ENCODE measurements at regions not wholly inside any gene's neighbourhood (a gene's known extent, or its start where the extent isn't known, plus 50 kb on each side); places are given as distances from the start of the nearest gene placed in this dataset.

DNA sequence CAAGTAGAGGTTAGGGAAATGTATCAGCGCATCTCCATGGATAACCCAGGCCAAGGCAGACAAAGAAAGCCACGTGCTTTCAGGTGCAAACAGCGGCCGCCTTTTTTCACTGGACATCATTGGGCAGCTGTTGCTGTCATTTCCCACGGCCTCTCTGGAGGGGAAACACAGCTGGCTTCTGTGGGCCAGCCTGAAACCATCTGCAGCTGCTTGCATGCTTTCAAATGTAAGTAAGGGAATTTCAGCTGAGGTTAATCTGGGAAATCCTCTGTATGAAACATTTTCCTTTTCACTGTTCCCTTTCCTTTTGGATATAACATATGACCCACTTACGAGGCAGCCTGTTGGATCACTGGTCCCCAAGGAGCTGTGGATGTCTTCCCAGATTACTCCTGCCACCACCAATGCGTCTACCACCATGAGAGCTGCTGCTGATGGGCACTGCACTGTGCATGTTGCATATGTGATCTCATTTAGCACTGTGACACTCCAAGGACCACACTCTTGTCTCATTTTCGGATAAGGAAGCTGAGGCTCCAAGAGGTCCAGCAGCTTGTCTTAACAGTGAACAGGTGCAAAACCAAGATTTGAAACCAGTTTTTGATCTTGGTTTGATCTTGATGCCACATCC is 106.3 kb downstream of the C9orf152 start (continued):
- TF ChIP-seq, protein P1, sequence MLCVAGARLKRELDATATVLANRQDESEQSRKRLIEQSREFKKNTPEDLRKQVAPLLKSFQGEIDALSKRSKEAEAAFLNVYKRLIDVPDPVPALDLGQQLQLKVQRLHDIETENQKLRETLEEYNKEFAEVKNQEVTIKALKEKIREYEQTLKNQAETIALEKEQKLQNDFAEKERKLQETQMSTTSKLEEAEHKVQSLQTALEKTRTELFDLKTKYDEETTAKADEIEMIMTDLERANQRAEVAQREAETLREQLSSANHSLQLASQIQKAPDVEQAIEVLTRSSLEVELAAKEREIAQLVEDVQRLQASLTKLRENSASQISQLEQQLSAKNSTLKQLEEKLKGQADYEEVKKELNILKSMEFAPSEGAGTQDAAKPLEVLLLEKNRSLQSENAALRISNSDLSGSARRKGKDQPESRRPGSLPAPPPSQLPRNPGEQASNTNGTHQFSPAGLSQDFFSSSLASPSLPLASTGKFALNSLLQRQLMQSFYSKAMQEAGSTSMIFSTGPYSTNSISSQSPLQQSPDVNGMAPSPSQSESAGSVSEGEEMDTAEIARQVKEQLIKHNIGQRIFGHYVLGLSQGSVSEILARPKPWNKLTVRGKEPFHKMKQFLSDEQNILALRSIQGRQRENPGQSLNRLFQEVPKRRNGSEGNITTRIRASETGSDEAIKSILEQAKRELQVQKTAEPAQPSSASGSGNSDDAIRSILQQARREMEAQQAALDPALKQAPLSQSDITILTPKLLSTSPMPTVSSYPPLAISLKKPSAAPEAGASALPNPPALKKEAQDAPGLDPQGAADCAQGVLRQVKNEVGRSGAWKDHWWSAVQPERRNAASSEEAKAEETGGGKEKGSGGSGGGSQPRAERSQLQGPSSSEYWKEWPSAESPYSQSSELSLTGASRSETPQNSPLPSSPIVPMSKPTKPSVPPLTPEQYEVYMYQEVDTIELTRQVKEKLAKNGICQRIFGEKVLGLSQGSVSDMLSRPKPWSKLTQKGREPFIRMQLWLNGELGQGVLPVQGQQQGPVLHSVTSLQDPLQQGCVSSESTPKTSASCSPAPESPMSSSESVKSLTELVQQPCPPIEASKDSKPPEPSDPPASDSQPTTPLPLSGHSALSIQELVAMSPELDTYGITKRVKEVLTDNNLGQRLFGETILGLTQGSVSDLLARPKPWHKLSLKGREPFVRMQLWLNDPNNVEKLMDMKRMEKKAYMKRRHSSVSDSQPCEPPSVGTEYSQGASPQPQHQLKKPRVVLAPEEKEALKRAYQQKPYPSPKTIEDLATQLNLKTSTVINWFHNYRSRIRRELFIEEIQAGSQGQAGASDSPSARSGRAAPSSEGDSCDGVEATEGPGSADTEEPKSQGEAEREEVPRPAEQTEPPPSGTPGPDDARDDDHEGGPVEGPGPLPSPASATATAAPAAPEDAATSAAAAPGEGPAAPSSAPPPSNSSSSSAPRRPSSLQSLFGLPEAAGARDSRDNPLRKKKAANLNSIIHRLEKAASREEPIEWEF (IDR thresholded peaks at IDR 0.05; ENCODE audit: insufficient replicate concordance, low read depth, low read length), result peak; percentile 88
- TF ChIP-seq SMARCA5 (IDR thresholded peaks at IDR 0.05) (no peak), TBL1XR1 (IDR thresholded peaks at IDR 0.05; ENCODE audit: low read depth, low read length) (peak; percentile 90; the same call in 1 of the 2 replicates), MXI1 (IDR thresholded peaks at IDR 0.05; ENCODE audit: low read depth, low read length) (0 out of 2 replicates have a peak, but pooled peaks have one; percentile 58), JUND (IDR thresholded peaks at IDR 0.05; ENCODE audit: low read depth, low read length) (no peak), RCOR1 (conservative IDR thresholded peaks at IDR 0.05; ENCODE audit: low read depth, low read length) (no peak), EP300 (IDR thresholded peaks at IDR 0.05; ENCODE audit: borderline replicate concordance in 1 of 2, control insufficient read depth in 1 of 2, low read depth in 2 of 2, low read length in 2 of 2) (peak in 1 of 2 experiments; percentile 66; a peak in 1 of 4 replicates), NFIC (IDR thresholded peaks at IDR 0.05; ENCODE audit: low read depth, low read length) (peak; percentile 98), GABPA (IDR thresholded peaks at IDR 0.05; ENCODE audit: low read depth) (0 out of 2 replicates have a peak, but pooled peaks have one; percentile 31), ZBED1 (IDR thresholded peaks at IDR 0.05; ENCODE audit: borderline replicate concordance) (peak; percentile 50; the same call in 1 of the 2 replicates), JUNB (IDR thresholded peaks at IDR 0.05) (peak; percentile 37; the same call in 1 of the 2 replicates), MTA2 (IDR thresholded peaks at IDR 0.05; ENCODE audit: low read depth) (peak; percentile 73), IKZF1 (conservative IDR thresholded peaks at IDR 0.05) (peak; percentile 97), RFX5 (IDR thresholded peaks at IDR 0.05; ENCODE audit: low read depth, low read length) (no peak), SMAD5 (IDR thresholded peaks at IDR 0.05; ENCODE audit: low read depth) (no peak)
- TF ChIP-seq, protein P2, sequence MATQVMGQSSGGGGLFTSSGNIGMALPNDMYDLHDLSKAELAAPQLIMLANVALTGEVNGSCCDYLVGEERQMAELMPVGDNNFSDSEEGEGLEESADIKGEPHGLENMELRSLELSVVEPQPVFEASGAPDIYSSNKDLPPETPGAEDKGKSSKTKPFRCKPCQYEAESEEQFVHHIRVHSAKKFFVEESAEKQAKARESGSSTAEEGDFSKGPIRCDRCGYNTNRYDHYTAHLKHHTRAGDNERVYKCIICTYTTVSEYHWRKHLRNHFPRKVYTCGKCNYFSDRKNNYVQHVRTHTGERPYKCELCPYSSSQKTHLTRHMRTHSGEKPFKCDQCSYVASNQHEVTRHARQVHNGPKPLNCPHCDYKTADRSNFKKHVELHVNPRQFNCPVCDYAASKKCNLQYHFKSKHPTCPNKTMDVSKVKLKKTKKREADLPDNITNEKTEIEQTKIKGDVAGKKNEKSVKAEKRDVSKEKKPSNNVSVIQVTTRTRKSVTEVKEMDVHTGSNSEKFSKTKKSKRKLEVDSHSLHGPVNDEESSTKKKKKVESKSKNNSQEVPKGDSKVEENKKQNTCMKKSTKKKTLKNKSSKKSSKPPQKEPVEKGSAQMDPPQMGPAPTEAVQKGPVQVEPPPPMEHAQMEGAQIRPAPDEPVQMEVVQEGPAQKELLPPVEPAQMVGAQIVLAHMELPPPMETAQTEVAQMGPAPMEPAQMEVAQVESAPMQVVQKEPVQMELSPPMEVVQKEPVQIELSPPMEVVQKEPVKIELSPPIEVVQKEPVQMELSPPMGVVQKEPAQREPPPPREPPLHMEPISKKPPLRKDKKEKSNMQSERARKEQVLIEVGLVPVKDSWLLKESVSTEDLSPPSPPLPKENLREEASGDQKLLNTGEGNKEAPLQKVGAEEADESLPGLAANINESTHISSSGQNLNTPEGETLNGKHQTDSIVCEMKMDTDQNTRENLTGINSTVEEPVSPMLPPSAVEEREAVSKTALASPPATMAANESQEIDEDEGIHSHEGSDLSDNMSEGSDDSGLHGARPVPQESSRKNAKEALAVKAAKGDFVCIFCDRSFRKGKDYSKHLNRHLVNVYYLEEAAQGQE (IDR thresholded peaks at IDR 0.05; ENCODE audit: low read depth, low read length), result no peak
- TF ChIP-seq, protein P3, sequence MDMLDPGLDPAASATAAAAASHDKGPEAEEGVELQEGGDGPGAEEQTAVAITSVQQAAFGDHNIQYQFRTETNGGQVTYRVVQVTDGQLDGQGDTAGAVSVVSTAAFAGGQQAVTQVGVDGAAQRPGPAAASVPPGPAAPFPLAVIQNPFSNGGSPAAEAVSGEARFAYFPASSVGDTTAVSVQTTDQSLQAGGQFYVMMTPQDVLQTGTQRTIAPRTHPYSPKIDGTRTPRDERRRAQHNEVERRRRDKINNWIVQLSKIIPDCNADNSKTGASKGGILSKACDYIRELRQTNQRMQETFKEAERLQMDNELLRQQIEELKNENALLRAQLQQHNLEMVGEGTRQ (IDR thresholded peaks at IDR 0.05; ENCODE audit: borderline replicate concordance, low read depth, low read length), result no peak
- TF ChIP-seq, protein P4, sequence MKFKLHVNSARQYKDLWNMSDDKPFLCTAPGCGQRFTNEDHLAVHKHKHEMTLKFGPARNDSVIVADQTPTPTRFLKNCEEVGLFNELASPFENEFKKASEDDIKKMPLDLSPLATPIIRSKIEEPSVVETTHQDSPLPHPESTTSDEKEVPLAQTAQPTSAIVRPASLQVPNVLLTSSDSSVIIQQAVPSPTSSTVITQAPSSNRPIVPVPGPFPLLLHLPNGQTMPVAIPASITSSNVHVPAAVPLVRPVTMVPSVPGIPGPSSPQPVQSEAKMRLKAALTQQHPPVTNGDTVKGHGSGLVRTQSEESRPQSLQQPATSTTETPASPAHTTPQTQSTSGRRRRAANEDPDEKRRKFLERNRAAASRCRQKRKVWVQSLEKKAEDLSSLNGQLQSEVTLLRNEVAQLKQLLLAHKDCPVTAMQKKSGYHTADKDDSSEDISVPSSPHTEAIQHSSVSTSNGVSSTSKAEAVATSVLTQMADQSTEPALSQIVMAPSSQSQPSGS (IDR thresholded peaks at IDR 0.05; ENCODE audit: low read length), result peak; percentile 84
